22Rv1 (cell line): ENCODE measurements at regions not wholly inside any gene's neighbourhood (a gene's known extent, or its start where the extent isn't known, plus 50 kb on each side); places are given as distances from the start of the nearest gene placed in this dataset.

Source experiments
- H3K27ac ChIP-seq: fragments of 450-650 bp; 2 replicates; pipeline ENCODE4 v1.5.1; 2017
- ZFX ChIP-seq: fragments of 450-650 bp; IDR thresholded peaks from 2 replicates; pipeline ENCODE4 v1.6.1; 2017; ENCODE audit warnings: antibody characterized with exemption, borderline replicate concordance
- TF ChIP-seq, protein P1 (sequence below): fragments of 450-650 bp; IDR thresholded peaks from 2 replicates; pipeline ENCODE4 v1.5.1; 2017; ENCODE audit warnings: mild to moderate bottlenecking

DNA sequence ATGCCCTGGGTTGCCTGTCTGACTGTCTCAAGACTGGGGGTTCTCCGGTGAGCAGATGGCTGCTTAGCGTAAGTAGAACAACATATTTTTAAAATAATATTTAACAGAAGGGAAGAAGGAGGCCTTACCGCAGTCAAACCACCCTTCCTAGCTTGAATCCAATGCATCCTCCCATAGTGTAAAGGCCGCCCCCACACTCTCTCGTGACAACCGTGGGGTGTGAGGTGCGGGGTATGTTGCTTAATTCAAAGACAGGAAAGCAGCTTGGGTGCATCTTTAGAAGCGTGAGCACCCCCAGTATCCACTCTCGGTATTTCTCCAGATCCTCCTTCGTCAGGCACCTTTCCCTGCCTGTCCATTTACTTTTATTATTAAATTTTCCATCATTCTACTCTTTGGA, 501.2 kb upstream of the CDH4 start:
- no peak overlapping the region for H3K27ac ChIP-seq
- TF ChIP-seq ZFX: no peak

DNA sequence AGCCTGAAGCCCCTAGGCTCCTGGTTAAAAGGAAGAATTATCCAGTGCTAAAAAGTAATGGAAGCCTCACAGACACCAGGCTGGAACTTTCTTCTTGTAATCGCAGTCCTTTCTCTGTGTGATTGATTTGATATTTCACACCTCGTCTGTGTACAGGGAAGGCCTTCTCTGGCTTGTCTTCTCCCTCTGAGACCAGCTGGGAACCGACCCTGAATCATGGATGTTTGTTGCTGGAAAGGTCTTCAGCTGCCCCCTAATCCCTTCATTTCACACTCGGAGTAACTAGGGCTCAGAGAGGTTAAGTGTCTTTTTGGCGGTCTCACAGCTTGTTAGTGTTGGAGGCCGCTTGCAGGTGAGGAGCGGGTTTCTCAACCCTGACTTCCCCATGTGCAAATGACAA, 500.2 kb upstream of the CDH4 start:
- no peak for TF ChIP-seq ZFX
- TF ChIP-seq, protein P1, sequence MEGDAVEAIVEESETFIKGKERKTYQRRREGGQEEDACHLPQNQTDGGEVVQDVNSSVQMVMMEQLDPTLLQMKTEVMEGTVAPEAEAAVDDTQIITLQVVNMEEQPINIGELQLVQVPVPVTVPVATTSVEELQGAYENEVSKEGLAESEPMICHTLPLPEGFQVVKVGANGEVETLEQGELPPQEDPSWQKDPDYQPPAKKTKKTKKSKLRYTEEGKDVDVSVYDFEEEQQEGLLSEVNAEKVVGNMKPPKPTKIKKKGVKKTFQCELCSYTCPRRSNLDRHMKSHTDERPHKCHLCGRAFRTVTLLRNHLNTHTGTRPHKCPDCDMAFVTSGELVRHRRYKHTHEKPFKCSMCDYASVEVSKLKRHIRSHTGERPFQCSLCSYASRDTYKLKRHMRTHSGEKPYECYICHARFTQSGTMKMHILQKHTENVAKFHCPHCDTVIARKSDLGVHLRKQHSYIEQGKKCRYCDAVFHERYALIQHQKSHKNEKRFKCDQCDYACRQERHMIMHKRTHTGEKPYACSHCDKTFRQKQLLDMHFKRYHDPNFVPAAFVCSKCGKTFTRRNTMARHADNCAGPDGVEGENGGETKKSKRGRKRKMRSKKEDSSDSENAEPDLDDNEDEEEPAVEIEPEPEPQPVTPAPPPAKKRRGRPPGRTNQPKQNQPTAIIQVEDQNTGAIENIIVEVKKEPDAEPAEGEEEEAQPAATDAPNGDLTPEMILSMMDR: no peak
- H3K27ac ChIP-seq: no peak overlapping the region

DNA sequence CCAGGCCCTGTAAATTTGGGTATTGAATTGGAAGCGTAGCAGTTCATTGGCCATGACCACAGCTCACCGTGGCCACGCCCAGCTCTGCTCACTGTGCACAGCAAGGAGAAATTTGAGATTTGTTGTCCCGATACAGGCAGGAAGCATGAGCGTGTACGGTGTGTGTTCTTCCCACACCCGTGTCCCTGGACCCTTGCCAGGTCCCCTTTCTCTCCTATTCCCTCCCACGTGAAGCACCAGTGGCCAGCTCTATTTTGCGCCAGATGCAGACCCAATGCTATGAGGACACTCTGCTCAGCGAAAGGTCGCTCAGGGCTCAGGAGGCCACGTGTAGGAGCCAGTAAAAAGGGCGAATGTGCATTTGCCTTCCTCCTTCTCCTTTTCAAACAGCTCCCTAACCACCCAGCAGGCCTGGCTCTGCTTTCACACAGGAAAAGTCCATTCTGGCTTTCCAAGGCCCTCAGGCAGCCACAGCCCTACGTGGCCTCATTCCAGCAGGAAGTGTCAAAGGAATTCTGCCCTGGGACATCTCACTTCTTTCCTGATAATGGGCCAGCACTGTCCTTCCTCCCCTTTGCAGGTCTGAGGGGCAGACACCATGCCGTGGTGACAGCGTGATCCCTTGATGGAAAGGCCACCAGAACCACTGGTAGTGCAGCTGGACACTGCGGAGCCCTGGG, 499.2 kb upstream of the CDH4 start:
- H3K27ac ChIP-seq: no peak overlapping the region

DNA sequence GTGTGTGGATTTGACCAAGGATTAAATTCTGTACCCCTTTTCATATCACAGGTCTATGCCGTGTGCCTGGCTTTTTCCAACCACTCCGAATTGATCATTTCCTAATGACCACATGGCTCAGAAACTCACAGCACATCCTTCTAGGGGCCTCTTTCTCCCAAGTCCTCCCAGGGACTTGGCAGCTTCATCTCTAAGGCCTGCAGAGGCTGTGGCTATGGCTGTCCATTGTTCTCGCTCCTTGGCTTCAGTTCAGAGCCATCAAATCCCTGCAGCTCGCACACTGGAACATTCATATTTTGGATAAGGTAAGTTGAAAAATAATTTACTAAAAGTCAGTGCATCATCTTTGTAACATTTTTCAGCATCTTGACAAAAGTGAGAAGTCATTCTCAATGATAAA, 497.2 kb upstream of the CDH4 start:
- TF ChIP-seq, protein P1: no peak
- no peak for TF ChIP-seq ZFX
- H3K27ac ChIP-seq: no peak overlapping the region

More for the DNA sequence above, 499.2 kb upstream of the CDH4 start:
- TF ChIP-seq ZFX: no peak
- TF ChIP-seq, protein P1: no peak

DNA sequence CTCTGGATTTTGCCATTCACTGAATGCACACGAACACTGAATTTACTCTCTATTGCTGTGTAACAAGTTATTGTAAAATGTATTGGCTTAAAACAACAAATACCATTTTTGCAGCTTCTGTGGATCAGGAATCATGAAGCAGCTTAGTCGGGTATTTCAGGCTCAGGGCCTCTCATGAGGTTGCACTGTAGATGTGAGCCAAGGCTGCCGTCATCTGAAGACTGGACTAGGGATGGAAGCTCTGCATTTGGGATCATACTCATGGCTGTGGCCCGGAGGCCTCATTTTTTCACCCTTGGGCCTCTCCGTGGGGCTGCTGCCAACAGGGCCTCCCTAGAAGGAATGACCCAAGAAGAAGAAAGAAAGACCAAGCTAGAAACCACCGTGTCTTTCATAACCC, 492.4 kb upstream of the CDH4 start:
- no peak overlapping the region for H3K27ac ChIP-seq
- TF ChIP-seq, protein P1: no peak
- no peak for TF ChIP-seq ZFX

DNA sequence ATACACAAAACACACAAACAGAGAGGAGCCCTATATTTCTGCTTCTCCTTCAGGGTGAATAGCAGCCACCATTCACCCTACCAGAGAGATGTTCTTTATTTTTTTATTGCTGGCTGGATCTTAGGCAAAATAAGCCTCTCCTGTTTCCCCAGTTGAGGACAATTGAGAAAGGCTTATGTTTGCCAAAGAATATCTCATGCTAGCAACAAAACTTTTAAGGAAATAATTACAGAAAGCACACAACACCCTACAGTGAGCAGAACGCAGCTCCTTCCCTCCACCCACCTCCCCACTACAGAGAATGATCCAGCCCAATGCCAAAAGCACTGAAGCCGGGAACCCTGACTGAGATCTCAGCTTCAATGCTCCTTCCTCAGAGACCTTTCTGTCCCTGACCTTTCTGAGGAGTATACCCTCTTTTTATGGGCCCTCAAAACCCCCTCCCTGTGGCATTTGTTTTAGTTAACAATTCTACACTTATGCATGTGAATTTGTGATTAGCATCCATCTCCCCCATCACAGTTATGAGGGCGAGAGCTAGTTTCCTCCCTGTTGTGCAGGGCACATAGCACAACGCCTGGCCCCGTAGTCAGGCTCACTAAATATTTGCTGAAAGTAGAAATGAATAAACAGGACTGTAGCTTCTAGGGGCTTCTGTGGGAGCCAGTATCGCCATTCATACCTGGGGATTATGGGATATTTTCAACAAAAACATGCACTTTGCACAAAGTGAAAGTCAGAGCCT, 491.6 kb upstream of the CDH4 start:
- no peak overlapping the region for H3K27ac ChIP-seq
- no peak for TF ChIP-seq ZFX
- TF ChIP-seq, protein P1: no peak

DNA sequence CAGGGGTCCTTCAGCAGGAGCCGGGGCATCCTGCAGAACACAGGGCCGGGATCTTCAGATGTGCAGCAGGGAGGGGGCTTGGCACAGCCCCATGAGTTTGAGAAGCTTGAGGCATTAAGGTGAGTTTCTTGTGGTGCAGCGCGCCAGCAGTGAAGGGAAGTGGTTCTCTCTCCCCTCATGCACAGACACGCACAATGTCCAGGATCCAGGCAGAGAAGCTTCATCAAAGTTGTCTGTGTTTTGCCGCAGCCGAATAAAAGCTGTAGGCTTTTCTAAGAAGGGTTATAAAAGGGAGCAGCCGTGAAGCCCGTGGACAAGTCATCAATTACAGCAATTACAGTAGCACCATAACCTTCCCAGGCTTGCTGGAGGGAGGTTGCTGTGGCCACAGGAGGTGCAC, 491.0 kb upstream of the CDH4 start:
- TF ChIP-seq, protein P1: no peak
- no peak for TF ChIP-seq ZFX
- H3K27ac ChIP-seq: no peak overlapping the region

DNA sequence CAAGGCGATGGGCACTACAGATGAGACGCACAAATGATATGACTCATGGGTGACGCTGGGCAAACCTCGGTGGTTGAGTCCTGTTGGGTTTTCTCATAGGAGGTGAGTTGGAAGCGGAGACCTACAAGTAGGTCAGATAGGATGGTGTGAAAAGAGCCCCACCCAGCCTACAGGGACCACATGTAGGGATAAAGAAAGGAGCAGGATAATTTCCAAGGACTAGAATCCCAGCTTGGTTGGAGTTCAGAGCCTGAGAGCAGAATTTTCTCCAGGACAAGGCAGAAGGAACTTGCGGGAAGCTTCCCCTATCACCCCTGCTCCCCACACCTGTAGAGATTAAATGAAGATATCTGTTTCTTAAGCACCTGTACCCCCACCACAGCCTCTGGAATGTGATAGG, 489.7 kb upstream of the CDH4 start:
- H3K27ac ChIP-seq: no peak overlapping the region
- TF ChIP-seq ZFX: no peak
- TF ChIP-seq, protein P1: no peak
